Mesendoderm (in vitro differentiated cells): ENCODE measurements at regions not wholly inside any gene's neighbourhood (a gene's known extent, or its start where the extent isn't known, plus 50 kb on each side); places are given as distances from the start of the nearest gene placed in this dataset.
A peak's percentile ranks its signal among the peaks of the same experiment; 100 is the strongest.

Experiments
- DNase-seq: peaks from one replicate; pipeline ENCODE4 v3.0.0; 2013
- H2AK5ac ChIP-seq: 2 replicates; pipeline ENCODE4 v1.6.1; 2013; ENCODE audit warnings: low read length, inconsistent platforms
- H2BK120ac ChIP-seq: 2 replicates; pipeline ENCODE4 v1.6.1; 2013; ENCODE audit warnings: low read depth, mild to moderate bottlenecking, low read length, moderate library complexity, mixed read lengths
- H2BK15ac ChIP-seq: replicated peaks from 2 replicates; pipeline ENCODE4 v1.6.1; 2013; ENCODE audit warnings: low read depth, mild to moderate bottlenecking, moderate library complexity
- H2BK5ac ChIP-seq: 2 replicates; pipeline ENCODE4 v1.6.1; 2013; ENCODE audit warnings: low read length, inconsistent platforms
- H3K18ac ChIP-seq: 2 replicates; pipeline ENCODE4 v1.6.1; 2013; ENCODE audit warnings: mild to moderate bottlenecking, low read length, mixed read lengths
- H3K23ac ChIP-seq: one replicate; pipeline ENCODE4 v1.6.1; 2013; ENCODE audit warnings: low read length
- H3K27ac ChIP-seq: 2 replicates; pipeline ENCODE4 v1.5.1; 2013; ENCODE audit warnings: low read depth, mild to moderate bottlenecking, inconsistent platforms, low read length, moderate library complexity
- H3K27me3 ChIP-seq: 2 replicates; pipeline ENCODE4 v1.6.1; 2013; ENCODE audit warnings: low read length, control low read depth, mild to moderate bottlenecking, inconsistent platforms; ENCODE audit not compliant: insufficient read depth, poor library complexity
- H3K36me3 ChIP-seq: 2 replicates; pipeline ENCODE4 v1.6.1; 2013; ENCODE audit warnings: low read length, inconsistent platforms; ENCODE audit not compliant: control insufficient read depth, insufficient read depth
- H3K4ac ChIP-seq: one replicate; pipeline ENCODE4 v1.6.1; 2013; ENCODE audit warnings: low read depth, mild to moderate bottlenecking, low read length, moderate library complexity
- H3K4me1 ChIP-seq: 2 replicates; pipeline ENCODE4 v1.6.1; 2013; ENCODE audit warnings: low read depth, low read length, inconsistent platforms; ENCODE audit not compliant: control insufficient read depth
- H3K4me2 ChIP-seq: 2 replicates; pipeline ENCODE4 v1.6.1; 2013; ENCODE audit warnings: low read length
- H3K4me3 ChIP-seq: 2 replicates; pipeline ENCODE4 v1.5.1; 2013; ENCODE audit warnings: mild to moderate bottlenecking, low read length
- H3K56ac ChIP-seq: one replicate; pipeline ENCODE4 v1.6.1; 2013; ENCODE audit warnings: low read length
- H3K79me1 ChIP-seq: 2 replicates; pipeline ENCODE4 v1.6.1; 2013; ENCODE audit warnings: low read length, inconsistent platforms
- H3K79me2 ChIP-seq: 2 replicates; pipeline ENCODE4 v1.6.1; 2013; ENCODE audit warnings: mild to moderate bottlenecking, low read length; ENCODE audit not compliant: control insufficient read depth, insufficient read depth
- H3K9ac ChIP-seq: 2 replicates; pipeline ENCODE4 v1.6.1; 2013; ENCODE audit warnings: low read length, inconsistent platforms
- H4K5ac ChIP-seq: one replicate; pipeline ENCODE4 v1.6.1; 2013; ENCODE audit warnings: low read length
- H4K8ac ChIP-seq: one replicate; pipeline ENCODE4 v1.6.1; 2013; ENCODE audit warnings: low read depth, mild to moderate bottlenecking, control low read depth, low read length, moderate library complexity
- WGBS: extraction: QIAGEN DNeasy Blood & Tissue Kit; methylation state at CpG from one replicate; pipeline ENCODE4 v1.1.7; 2013; ENCODE audit warnings: low lambda C conversion rate, missing lambda C conversion rate; ENCODE audit not compliant: insufficient coverage; ENCODE audit errors: extremely low coverage; 5-methylcytosine and 5-hydroxymethylcytosine counted together

DNA sequence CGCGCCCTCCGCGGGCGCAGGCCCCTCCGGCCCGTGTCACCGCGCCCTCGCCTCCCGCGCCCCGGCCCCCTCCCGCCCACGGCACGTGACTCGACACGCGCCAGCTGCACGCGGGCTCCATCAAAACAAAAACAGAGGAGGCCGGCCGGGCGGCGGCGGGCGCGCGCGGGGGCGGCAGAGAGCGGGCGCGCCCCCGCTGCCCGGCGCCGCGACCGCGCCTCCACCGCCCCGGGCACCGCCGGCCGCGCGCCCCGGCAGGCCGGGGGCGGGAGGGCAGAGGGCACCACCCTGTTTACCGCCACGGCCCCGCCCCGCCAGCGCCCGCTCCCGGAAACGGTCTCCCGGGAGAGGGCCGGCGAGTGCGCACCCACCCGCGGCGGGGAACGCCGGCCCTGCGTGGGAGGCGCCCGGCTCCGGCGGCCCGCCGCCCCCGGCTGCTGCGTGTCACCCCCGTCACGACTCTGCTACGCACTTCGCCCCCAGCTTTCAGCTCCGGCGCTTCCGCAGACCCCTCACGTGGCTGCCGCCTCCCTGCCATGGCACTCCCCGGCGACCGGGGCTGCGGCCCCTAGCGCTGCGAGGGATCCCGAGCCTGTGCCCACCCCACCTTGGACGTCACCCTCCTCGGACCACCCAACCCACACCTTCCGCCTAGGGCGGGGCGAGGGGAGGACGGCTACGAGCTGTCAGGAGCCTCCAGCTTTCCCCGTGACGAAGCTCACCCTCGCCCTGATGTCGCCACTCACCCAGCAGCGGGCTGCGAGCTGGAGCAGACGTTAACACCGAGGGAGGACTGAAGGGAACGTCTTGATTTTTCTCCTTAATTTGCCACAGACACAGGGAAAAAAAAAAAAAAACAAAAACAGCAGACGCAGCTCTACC lies 221.6 kb upstream of the MKLN1 start:
- peaks cover 5% of the 10 kb centered on the region for H3K4me1 ChIP-seq
- peaks cover 7% of the 10 kb centered on the region for H3K79me1 ChIP-seq
- no peak overlapping the region for H2AK5ac ChIP-seq
- H3K27me3 ChIP-seq, result no peaks in the 10 kb centered on the region
- H3K9ac ChIP-seq, result peak overlapping the region; percentile 71
- peak overlapping the region; percentile 33 for H3K18ac ChIP-seq
- H2BK120ac ChIP-seq, result no peak overlapping the region
- WGBS, result no CpG with 5 or more reads among the region's 110 CpGs
- H2BK15ac ChIP-seq, result no peak overlapping the region
- H3K56ac ChIP-seq, result peak overlapping the region; percentile 86
- no peak overlapping the region for H3K27ac ChIP-seq
- no peak overlapping the region for H4K5ac ChIP-seq
- no peak overlapping the region for H3K4ac ChIP-seq
- H3K4me3 ChIP-seq, result peak overlapping the region; percentile 72
- no peak overlapping the region for H2BK5ac ChIP-seq
- H3K4me2 ChIP-seq, result peak overlapping the region; percentile 96
- peak; percentile 74 for DNase-seq
- peak overlapping the region; percentile 70 for H3K23ac ChIP-seq
- no peak overlapping the region for H4K8ac ChIP-seq
- no peaks in the 10 kb centered on the region for H3K36me3 ChIP-seq
- no peaks in the 10 kb centered on the region for H3K79me2 ChIP-seq

DNA sequence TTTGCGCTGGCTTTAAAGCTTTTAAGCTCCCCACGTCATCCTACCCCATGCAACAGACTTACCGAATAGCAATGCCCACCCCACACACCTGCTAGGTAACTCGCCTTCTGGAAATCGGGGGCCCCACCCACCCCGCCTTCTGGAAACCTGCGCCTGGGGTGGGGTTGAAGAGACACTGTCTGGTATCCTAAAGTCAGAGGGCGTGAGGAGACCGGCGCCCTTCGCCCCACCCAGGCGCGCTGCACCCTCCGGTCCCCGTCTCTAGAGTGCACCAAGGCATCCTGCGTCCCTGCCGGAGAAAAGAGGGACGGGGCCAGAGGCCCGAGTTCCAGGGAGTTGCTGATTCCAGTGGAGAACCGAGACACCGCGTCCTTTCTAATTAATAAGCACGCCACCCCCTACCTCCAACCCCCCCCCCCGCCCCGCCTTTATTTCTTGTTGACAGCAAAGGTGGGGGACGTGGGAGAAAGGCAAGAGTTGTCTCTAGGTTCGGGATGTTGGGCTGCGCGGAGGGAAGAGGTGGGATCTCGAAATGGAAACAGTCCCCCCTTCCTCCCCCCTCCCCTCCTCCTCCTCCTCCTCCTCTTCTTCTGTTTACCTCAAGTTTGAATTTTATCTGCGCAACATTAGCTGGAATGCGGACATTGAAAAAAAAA lies 220.9 kb upstream of the MKLN1 start:
- H2AK5ac ChIP-seq, result no peak overlapping the region
- peak; percentile 59 for DNase-seq
- peak overlapping the region; percentile 86 for H3K56ac ChIP-seq
- WGBS, result no CpG with 5 or more reads among the region's 32 CpGs
- peaks cover 5% of the 10 kb centered on the region for H3K4me1 ChIP-seq
- H3K79me1 ChIP-seq, result peaks cover 7% of the 10 kb centered on the region
- no peaks in the 10 kb centered on the region for H3K36me3 ChIP-seq
- H3K27me3 ChIP-seq, result no peaks in the 10 kb centered on the region
- no peak overlapping the region for H3K4ac ChIP-seq
- H4K8ac ChIP-seq, result no peak overlapping the region
- H3K4me3 ChIP-seq, result peak overlapping the region; percentile 72
- H3K4me2 ChIP-seq, result peak overlapping the region; percentile 96
- H3K18ac ChIP-seq, result no peak overlapping the region
- no peak overlapping the region for H4K5ac ChIP-seq
- no peak overlapping the region for H2BK5ac ChIP-seq
- no peaks in the 10 kb centered on the region for H3K79me2 ChIP-seq
- H2BK120ac ChIP-seq, result no peak overlapping the region
- no peak overlapping the region for H3K23ac ChIP-seq
- no peak overlapping the region for H3K27ac ChIP-seq
- H2BK15ac ChIP-seq, result no peak overlapping the region
- peak overlapping the region; percentile 71 for H3K9ac ChIP-seq

DNA sequence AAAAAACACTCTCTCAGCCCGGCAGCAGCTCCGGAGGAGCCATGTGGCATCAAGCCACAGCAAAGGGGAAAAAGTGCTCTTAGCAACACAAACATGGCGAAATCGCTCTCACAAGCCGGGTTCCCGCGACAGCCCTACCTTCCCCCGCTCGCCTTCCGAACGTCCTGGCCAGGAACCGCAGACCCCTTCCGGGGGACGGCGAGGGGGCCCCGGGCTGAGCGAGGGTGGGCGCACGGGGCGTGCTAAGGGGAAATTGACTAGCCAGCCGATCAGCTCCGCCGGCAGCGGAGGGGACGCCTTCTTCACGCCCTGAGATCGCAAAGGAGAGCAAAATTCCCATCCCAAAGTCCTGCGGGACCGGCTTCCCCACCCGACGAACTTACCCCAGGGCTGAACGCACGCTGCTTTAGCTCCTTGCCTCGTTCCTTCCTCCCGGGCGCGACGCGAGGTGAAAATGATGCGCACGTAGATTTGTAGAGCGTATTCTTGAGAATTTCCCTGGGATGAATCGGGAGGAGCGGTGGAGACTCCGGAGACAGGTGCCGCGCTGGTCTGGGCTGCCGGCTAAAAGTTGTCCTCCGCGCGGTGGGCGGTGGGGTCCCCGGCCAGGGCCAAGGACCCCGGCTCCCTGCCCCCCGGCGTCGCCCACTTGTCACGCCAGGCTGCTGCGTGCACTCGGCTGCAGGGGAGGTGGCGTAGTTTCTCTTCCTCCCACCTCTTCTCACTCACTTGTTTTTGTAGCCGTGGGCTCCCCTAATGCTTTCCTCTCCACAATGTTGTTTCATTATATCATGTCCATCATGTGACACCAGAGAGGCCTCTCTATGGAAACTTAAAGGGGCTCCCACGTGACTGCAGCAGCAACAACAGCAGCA lies 220.1 kb upstream of the MKLN1 start:
- H3K56ac ChIP-seq, result peak overlapping the region; percentile 75
- no peak overlapping the region for H2AK5ac ChIP-seq
- no peak overlapping the region for H2BK15ac ChIP-seq
- H3K79me1 ChIP-seq, result peaks cover 5% of the 10 kb centered on the region
- peak overlapping the region; percentile 55 for H3K4me3 ChIP-seq
- no peak overlapping the region for H2BK5ac ChIP-seq
- WGBS, result no CpG with 5 or more reads among the region's 63 CpGs
- no peak overlapping the region for H2BK120ac ChIP-seq
- H3K18ac ChIP-seq, result no peak overlapping the region
- H3K79me2 ChIP-seq, result no peaks in the 10 kb centered on the region
- no peak overlapping the region for H3K27ac ChIP-seq
- no peak overlapping the region for H3K4ac ChIP-seq
- peak overlapping the region; percentile 80 for H3K4me2 ChIP-seq
- H4K8ac ChIP-seq, result no peak overlapping the region
- H3K23ac ChIP-seq, result no peak overlapping the region
- H3K27me3 ChIP-seq, result no peaks in the 10 kb centered on the region
- no peaks in the 10 kb centered on the region for H3K36me3 ChIP-seq
- no peak overlapping the region for H4K5ac ChIP-seq
- H3K4me1 ChIP-seq, result peaks cover 5% of the 10 kb centered on the region
- H3K9ac ChIP-seq, result peak overlapping the region; percentile 63
- peak; percentile 79 for DNase-seq

DNA sequence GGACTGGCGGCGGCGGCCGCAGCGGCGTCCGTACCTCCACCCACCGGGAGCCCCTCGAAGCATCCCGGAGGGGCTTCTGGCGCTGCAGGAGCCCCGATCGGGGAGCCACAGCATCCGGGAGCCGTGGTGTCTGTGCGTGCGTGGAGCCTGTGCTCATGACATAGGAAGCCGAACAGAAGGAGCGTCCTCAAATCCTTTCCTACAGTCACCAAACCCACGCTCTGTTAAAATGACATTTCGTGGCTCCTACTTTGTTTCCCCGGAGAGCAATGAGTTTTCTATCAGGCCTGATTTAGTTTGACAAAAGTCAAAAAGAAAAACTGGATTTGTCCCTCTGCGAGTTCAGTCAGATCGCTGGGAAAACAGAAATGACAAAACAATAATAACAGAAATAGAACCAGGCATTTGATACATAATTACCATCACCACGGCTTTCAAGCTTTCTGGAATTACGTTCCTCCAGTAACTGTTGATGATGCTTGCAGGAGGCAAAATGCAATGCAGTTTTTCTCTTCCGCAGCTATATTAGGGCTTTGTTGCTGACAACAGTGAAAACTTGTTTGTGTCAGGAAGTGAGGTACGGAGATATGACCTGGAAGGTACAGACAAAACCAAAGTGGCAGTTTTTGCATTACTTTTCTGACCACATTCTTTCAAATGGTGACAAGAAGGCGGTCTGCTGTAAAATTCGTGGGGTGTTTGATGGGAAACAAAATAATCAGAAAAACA lies 219.3 kb upstream of the MKLN1 start:
- DNase-seq, result peak; percentile 10
- peaks cover 5% of the 10 kb centered on the region for H3K79me1 ChIP-seq
- H2AK5ac ChIP-seq, result no peak overlapping the region
- H3K27ac ChIP-seq, result no peak overlapping the region
- no peak overlapping the region for H3K18ac ChIP-seq
- H3K4ac ChIP-seq, result no peak overlapping the region
- H2BK120ac ChIP-seq, result no peak overlapping the region
- H2BK15ac ChIP-seq, result no peak overlapping the region
- H3K27me3 ChIP-seq, result no peaks in the 10 kb centered on the region
- no peak overlapping the region for H4K5ac ChIP-seq
- peak overlapping the region; percentile 80 for H3K4me2 ChIP-seq
- peaks cover 5% of the 10 kb centered on the region for H3K4me1 ChIP-seq
- H3K23ac ChIP-seq, result no peak overlapping the region
- H4K8ac ChIP-seq, result no peak overlapping the region
- H3K56ac ChIP-seq, result peak overlapping the region; percentile 74
- no peaks in the 10 kb centered on the region for H3K79me2 ChIP-seq
- H2BK5ac ChIP-seq, result no peak overlapping the region
- no CpG with 5 or more reads among the region's 30 CpGs for WGBS
- no peak overlapping the region for H3K4me3 ChIP-seq
- peak overlapping the region; percentile 63 for H3K9ac ChIP-seq
- no peaks in the 10 kb centered on the region for H3K36me3 ChIP-seq

DNA sequence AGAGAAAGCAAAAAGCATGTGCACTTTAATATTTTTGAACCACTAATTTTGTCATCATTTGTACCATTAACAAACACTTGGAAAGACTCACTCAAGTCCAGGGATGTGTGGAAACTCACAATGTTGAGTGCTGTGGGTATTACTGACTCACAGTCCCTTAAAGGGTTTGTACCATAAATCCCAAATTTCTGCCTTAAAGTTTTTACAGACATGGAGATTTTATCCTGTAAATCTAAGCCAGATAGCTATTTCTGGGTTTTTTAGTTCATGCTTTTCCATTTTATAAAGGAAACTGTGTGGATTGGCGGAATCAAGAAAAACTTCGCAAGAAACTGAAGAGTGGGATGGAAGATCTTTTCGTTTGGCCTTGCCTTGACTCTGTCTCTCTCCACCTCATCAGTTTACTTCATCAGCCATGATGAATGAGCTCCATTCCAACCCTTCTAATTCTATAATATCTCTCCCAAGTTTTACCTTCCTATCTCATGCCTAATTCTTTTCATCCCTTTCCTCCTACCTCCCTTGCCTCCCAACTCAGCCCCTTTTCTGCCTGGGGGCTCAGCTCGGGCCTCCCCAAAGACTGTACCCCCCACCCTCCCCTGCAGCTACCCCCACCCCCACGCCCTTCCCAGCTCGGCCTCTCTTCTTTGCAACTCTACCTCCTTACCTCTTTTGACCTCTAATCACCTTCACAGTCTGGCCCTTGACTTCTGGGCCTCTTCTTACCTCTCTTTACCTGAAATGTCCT lies 218.5 kb upstream of the MKLN1 start:
- no peaks in the 10 kb centered on the region for H3K27me3 ChIP-seq
- H3K79me2 ChIP-seq, result no peaks in the 10 kb centered on the region
- peak overlapping the region; percentile 47 for H2BK5ac ChIP-seq
- peak overlapping the region; percentile 75 for H3K9ac ChIP-seq
- H3K4me3 ChIP-seq, result peak overlapping the region; percentile 10
- peak overlapping the region; percentile 96 for H3K56ac ChIP-seq
- no peak for DNase-seq
- H3K23ac ChIP-seq, result no peak overlapping the region
- WGBS, result no CpG with 5 or more reads among the region's 6 CpGs
- no peak overlapping the region for H2BK15ac ChIP-seq
- peak overlapping the region; percentile 15 for H3K18ac ChIP-seq
- H3K36me3 ChIP-seq, result no peaks in the 10 kb centered on the region
- H3K4me1 ChIP-seq, result peaks cover 5% of the 10 kb centered on the region
- no peak overlapping the region for H4K8ac ChIP-seq
- H2AK5ac ChIP-seq, result no peak overlapping the region
- peaks cover 2% of the 10 kb centered on the region for H3K79me1 ChIP-seq
- no peak overlapping the region for H4K5ac ChIP-seq
- peak overlapping the region; percentile 10 for H3K27ac ChIP-seq
- peak overlapping the region; percentile 52 for H3K4me2 ChIP-seq
- peak overlapping the region; percentile 43 for H3K4ac ChIP-seq
- H2BK120ac ChIP-seq, result no peak overlapping the region
